GM12892 (cell line): ENCODE measurements at regions not wholly inside any gene's neighbourhood (a gene's known extent, or its start where the extent isn't known, plus 50 kb on each side); places are given as distances from the start of the nearest gene placed in this dataset.

Source experiments
- POLR2A ChIP-seq: IDR thresholded peaks from 2 replicates; pipeline ENCODE4 v1.6.1; 2011; ENCODE audit warnings: low read depth, low read length, control low read depth
- POLR2AphosphoS5 ChIP-seq: IDR thresholded peaks from 2 replicates; pipeline ENCODE4 v1.6.1; 2011; ENCODE audit warnings: low read depth, low read length, control low read depth
- TAF1 ChIP-seq: IDR thresholded peaks from 2 replicates; pipeline ENCODE4 v1.6.1; 2011; ENCODE audit warnings: low read depth, mild to moderate bottlenecking, control low read depth, low read length, borderline replicate concordance

DNA sequence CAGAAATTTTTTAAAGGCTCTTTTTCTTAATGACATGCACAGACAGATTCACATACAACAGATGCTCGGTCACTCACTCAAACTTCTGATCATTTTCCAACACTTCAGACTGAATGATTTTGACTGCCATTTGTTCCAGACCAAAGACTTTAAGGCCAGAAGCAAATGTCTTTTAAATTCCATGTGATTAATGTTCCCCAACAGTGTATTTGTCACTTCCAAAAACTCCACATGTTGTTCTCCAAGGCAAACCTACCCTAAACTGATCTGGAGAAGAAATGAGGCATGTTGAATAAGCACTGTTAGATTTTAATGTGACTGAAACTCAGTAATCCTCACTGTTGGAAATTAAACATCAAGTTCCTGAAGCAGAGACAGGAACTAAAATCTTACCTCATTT is 366.7 kb downstream of the GABRG2 start:
- TF ChIP-seq POLR2A (no peak), TAF1 (no peak), POLR2AphosphoS5 (no peak)
